Lung (tissue), 11 donors: ENCODE measurements at regions not wholly inside any gene's neighbourhood (a gene's known extent, or its start where the extent isn't known, plus 50 kb on each side); places are given as distances from the start of the nearest gene placed in this dataset.
"Not testable (repeated sequence)": the region's sequence is repeated elsewhere in the genome, so short reads cannot be mapped to it uniquely, and the experiment has no call there.

Source experiments
- ATAC-seq: fragments of 200-7000 bp; cut with Tn5 transposase; one replicate; pipeline ENCODE4 v1.9.1; 2020; ENCODE audit warnings: moderate number of reproducible peaks; ENCODE audit not compliant: insufficient read depth, low FRiP score
- DNase-seq, 3 donors: peaks; one replicate each; pipeline ENCODE4 v3.0.0-alpha.2; 2013 to 2017
- H3K27ac ChIP-seq, 2 donors: one replicate each; pipeline ENCODE4 v1.5.1; 2013; ENCODE audit warnings: mild to moderate bottlenecking in 2 of 2, moderate library complexity in 2 of 2, control low read depth in 1 of 2, inconsistent platforms in 1 of 2, low read depth in 1 of 2, low read length in 1 of 2
- H3K27me3 ChIP-seq, 3 donors: one replicate each; pipeline ENCODE4 v1.5.1; 2013; ENCODE audit warnings: low read length in 2 of 3; ENCODE audit not compliant: control insufficient read depth in 3 of 3, insufficient read depth in 3 of 3
- H3K36me3 ChIP-seq, 4 donors: one replicate each; pipeline ENCODE4 v1.5.1; 2013; ENCODE audit warnings: low read length in 4 of 4, mild to moderate bottlenecking in 1 of 4, moderate library complexity in 1 of 4; ENCODE audit not compliant: control insufficient read depth in 4 of 4, insufficient read depth in 4 of 4
- H3K4me1 ChIP-seq, 5 donors: one replicate each; pipeline ENCODE4 v1.5.1; 2013; ENCODE audit warnings: low read length in 5 of 5, mild to moderate bottlenecking in 2 of 5, moderate library complexity in 1 of 5; ENCODE audit not compliant: control insufficient read depth in 5 of 5, insufficient read depth in 5 of 5
- H3K4me3 ChIP-seq: one replicate; pipeline ENCODE4 v1.5.1; 2013; ENCODE audit warnings: mild to moderate bottlenecking, control low read depth, moderate library complexity
- H3K9ac ChIP-seq, 2 donors: one replicate each; pipeline ENCODE4 v1.5.1; 2013; ENCODE audit warnings: low read length in 2 of 2, control low read depth in 1 of 2; ENCODE audit not compliant: insufficient read depth in 1 of 2
- H3K9me3 ChIP-seq, 4 donors: one replicate each; pipeline ENCODE4 v1.5.1; 2013; ENCODE audit warnings: low read length in 3 of 4, mild to moderate bottlenecking in 1 of 4, moderate library complexity in 1 of 4; ENCODE audit not compliant: control insufficient read depth in 4 of 4, insufficient read depth in 3 of 4
- CTCF ChIP-seq: IDR thresholded peaks from 2 replicates; pipeline ENCODE4 v1.5.1; 2012; ENCODE audit warnings: mild to moderate bottlenecking; ENCODE audit errors: control extremely low read depth, extremely low read depth
- WGBS, 2 donors: extraction: QIAGEN DNeasy Blood & Tissue Kit; methylation state at CpG; one replicate each; pipeline ENCODE4 v1.1.7; 2013; 5-methylcytosine and 5-hydroxymethylcytosine counted together
- donor health status: control.
- donor health status: control.
- donor health status: Bipolar disorder and iron deficiency.
- donor health status: healthy.
- donor health status: DM: yes; HTN: yes; CAD: no.

- Histone ChIP-seq H3K9ac (no peak overlapping the region), H3K27ac (no peak overlapping the region), H3K4me1 (no peaks in the 10 kb centered on the region), H3K9me3 (no peaks in the 10 kb centered on the region), H3K27me3 (no peaks in the 10 kb centered on the region), H3K4me3 (no peak overlapping the region), H3K36me3 (no peaks in the 10 kb centered on the region)
- no peak for DNase-seq
- ATAC-seq = no peak
- 87 to 95% methylated on average over 5 of the region's 5 CpGs for WGBS, 2 donors
- no peak for TF ChIP-seq CTCF
Observed at GRCh38 chr2:16729335-16729734, 63.7 kb upstream of the CYRIA start.

GRCh38 chr2:16728351-16729136, 62.9 kb upstream of the CYRIA start:
- DNase-seq (no peak), ATAC-seq (no peak)
- no peak overlapping the region for H3K4me3 ChIP-seq
- H3K27me3 ChIP-seq = no peaks in the 10 kb centered on the region
- no peaks in the 10 kb centered on the region for H3K9me3 ChIP-seq
- no peaks in the 10 kb centered on the region for H3K36me3 ChIP-seq
- H3K4me1 ChIP-seq = no peaks in the 10 kb centered on the region
- TF ChIP-seq CTCF = no peak
- H3K9ac ChIP-seq = no peak overlapping the region
- 65 to 76% methylated on average over 4 of the region's 4 CpGs for WGBS, 2 donors
- H3K27ac ChIP-seq = no peak overlapping the region

- 63 to 83% methylated on average over 2 of the region's 2 CpGs for WGBS, 2 donors
- ATAC-seq = not testable (repeated sequence)
Observed at GRCh38 chr2:16727849-16728248, 62.2 kb upstream of the CYRIA start.

GRCh38 chr2:16727256-16727655, 61.6 kb upstream of the CYRIA start:
- ATAC-seq (no peak), DNase-seq (peak in 1 of 3 donors; percentile 14)
- H3K36me3 ChIP-seq = no peaks in the 10 kb centered on the region

More at GRCh38 chr2:16727849-16728248, 62.2 kb upstream of the CYRIA start:
- H3K27me3 ChIP-seq, H3K36me3 ChIP-seq, H3K27ac ChIP-seq, H3K9ac ChIP-seq, H3K4me1 ChIP-seq, H3K4me3 ChIP-seq, DNase-seq, H3K9me3 ChIP-seq: not testable (repeated sequence)

More at GRCh38 chr2:16727256-16727655, 61.6 kb upstream of the CYRIA start:
- Histone ChIP-seq H3K4me1 (no peaks in the 10 kb centered on the region), H3K9ac (no peak overlapping the region), H3K4me3 (no peak overlapping the region), H3K27me3 (no peaks in the 10 kb centered on the region), H3K9me3 (no peaks in the 10 kb centered on the region), H3K27ac (no peak overlapping the region)
- TF ChIP-seq CTCF = no peak
- 64 to 80% methylated on average over 4 of the region's 4 CpGs for WGBS, 2 donors
